SJSA1 (cell line): ENCODE measurements at regions not wholly inside any gene's neighbourhood (a gene's known extent, or its start where the extent isn't known, plus 50 kb on each side); places are given as distances from the start of the nearest gene placed in this dataset.
"Not testable (repeated sequence)": the region's sequence is repeated elsewhere in the genome, so short reads cannot be mapped to it uniquely, and the experiment has no call there.

Experiments
- DNase-seq, 2 experiments: peaks; one replicate each; pipeline ENCODE4 v3.0.0-alpha.2; 2015 to 2020; ENCODE audit warnings: low spot score in 2 of 2, low read depth in 1 of 2
- H3K27ac ChIP-seq: fragments of 250-450 bp; sonication (Bioruptor Pico); 2 replicates; pipeline ENCODE4 v1.5.1; 2020; ENCODE audit warnings: mild to moderate bottlenecking, moderate library complexity
- H3K27me3 ChIP-seq: fragments of 250-450 bp; sonication (Bioruptor Pico); replicated peaks from 2 replicates; pipeline ENCODE4 v1.5.1; 2020; ENCODE audit warnings: mild to moderate bottlenecking, moderate library complexity
- H3K36me3 ChIP-seq: fragments of 250-450 bp; sonication (Bioruptor Pico); 2 replicates; pipeline ENCODE4 v1.5.1; 2020; ENCODE audit warnings: mild to moderate bottlenecking
- H3K4me1 ChIP-seq: fragments of 250-450 bp; sonication (Bioruptor Pico); replicated peaks from 2 replicates; pipeline ENCODE4 v1.6.1; 2021; ENCODE audit warnings: mild to moderate bottlenecking
- H3K4me3 ChIP-seq: fragments of 250-450 bp; sonication (Bioruptor Pico); 2 replicates; pipeline ENCODE4 v1.5.1; 2020; ENCODE audit warnings: mild to moderate bottlenecking
- H3K9me3 ChIP-seq: fragments of 250-450 bp; sonication (Bioruptor Pico); replicated peaks from 2 replicates; pipeline ENCODE4 v1.5.1; 2020; ENCODE audit warnings: mild to moderate bottlenecking

- Histone ChIP-seq H3K4me1 (no peaks in the 10 kb centered on the region), H3K27ac (no peak overlapping the region), H3K36me3 (no peaks in the 10 kb centered on the region), H3K27me3 (peaks cover 8% of the 10 kb centered on the region; the same call in 1 of the 2 replicates), H3K4me3 (no peak overlapping the region), H3K9me3 (no peaks in the 10 kb centered on the region)
- no peak for DNase-seq
Measured at GRCh38 chr5:152063004-152063403, 138.4 kb upstream of the GLRA1 start.

DNA sequence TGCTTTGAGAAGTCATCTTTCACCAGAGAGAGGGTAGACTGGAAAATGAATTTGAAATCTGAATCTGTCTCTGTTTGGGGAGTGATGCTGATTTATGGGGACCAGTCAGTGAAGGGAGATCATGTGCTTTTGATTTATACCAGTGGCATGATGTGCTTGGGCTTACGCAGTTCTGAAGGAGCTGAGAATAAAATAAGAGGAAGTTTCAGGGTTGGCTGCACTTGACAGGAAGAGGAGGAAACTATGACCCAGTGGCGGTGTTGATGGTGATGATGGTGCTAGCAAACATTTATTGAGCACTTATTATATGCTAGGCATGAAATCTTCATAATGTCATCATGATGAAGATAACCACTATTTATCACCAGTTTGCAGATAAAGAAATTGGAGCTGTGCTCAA, 136.4 kb upstream of the GLRA1 start:
- Histone ChIP-seq H3K36me3 (no peaks in the 10 kb centered on the region), H3K4me1 (no peaks in the 10 kb centered on the region), H3K9me3 (no peaks in the 10 kb centered on the region), H3K27me3 (peaks cover 8% of the 10 kb centered on the region; the same call in 1 of the 2 replicates), H3K27ac (no peak overlapping the region), H3K4me3 (no peak overlapping the region)
- DNase-seq, result no peak

- H3K4me3 ChIP-seq, result no peak overlapping the region
- DNase-seq, result no peak
Measured at GRCh38 chr5:152058267-152058666, 133.6 kb upstream of the GLRA1 start.

GRCh38 chr5:152056931-152057330, 132.3 kb upstream of the GLRA1 start:
- H3K27ac ChIP-seq, result no peak overlapping the region
- H3K4me1 ChIP-seq, result no peaks in the 10 kb centered on the region
- H3K9me3 ChIP-seq, result no peaks in the 10 kb centered on the region
- H3K36me3 ChIP-seq, result no peaks in the 10 kb centered on the region
- H3K27me3 ChIP-seq, result 0 out of 2 replicates have a peak, but pooled peaks cover 8% of the 10 kb centered on the region
- DNase-seq, result no peak
- H3K4me3 ChIP-seq, result no peak overlapping the region

More at GRCh38 chr5:152058267-152058666, 133.6 kb upstream of the GLRA1 start:
- H3K9me3 ChIP-seq, result no peaks in the 10 kb centered on the region
- H3K27ac ChIP-seq, result no peak overlapping the region
- no peaks in the 10 kb centered on the region for H3K4me1 ChIP-seq
- no peaks in the 10 kb centered on the region for H3K36me3 ChIP-seq
- H3K27me3 ChIP-seq, result 0 out of 2 replicates have a peak, but pooled peaks cover 8% of the 10 kb centered on the region

GRCh38 chr5:152052470-152052869, 127.8 kb upstream of the GLRA1 start:
- no peak for DNase-seq
- Histone ChIP-seq H3K36me3 (no peaks in the 10 kb centered on the region), H3K27me3 (no peaks in the 10 kb centered on the region)

DNA sequence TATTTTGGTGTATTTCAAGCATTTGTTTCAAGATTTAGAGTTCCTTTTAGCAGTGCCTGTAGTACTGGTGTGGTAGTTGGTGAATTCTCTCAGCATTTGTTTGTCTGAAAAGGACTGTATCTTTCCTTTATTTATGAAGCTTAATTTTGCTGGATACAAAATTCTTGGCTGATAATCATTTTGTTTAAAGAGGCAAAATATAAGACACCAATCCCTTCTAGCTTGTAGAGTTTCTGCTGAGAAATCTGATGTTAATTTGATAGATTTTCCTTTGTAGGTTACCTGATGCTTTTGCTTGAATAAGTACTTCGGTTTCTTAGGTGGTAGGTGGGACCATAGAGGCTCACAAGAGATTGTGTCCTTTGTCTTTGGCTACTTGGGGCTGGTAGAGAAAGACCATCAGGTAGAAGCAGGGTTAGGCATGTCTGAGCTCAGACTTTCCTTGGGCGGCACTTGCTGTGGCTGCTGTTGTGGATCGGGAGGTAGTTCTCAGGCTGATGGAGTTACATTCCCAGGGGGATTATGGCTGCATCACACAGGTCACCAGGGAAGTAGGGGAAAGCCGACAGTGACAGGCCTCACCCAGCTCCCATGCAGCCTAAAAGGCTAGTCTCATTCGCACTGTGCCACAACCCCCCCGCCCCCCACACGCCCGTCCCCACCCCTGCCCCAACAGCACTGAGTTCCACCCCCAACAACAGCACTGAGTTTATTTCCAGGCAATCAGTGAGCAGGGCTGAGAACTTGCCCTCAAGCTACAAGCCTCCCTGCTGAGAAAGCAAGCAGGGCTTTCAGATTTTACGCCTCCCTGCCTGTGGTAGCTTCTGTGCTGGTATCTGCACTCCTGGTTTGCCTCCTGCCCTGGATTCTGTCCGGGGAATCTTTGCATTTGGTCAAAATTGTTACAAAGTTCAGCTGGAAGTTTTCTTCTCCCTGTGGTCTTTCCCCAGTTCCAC, 127.1 kb upstream of the GLRA1 start:
- no peaks in the 10 kb centered on the region for H3K36me3 ChIP-seq
- no peaks in the 10 kb centered on the region for H3K9me3 ChIP-seq
- no peak overlapping the region for H3K4me3 ChIP-seq
- no peak overlapping the region for H3K27ac ChIP-seq
- no peaks in the 10 kb centered on the region for H3K4me1 ChIP-seq
- no peaks in the 10 kb centered on the region for H3K27me3 ChIP-seq
- no peak for DNase-seq

More at GRCh38 chr5:152052470-152052869, 127.8 kb upstream of the GLRA1 start:
- no peaks in the 10 kb centered on the region for H3K9me3 ChIP-seq
- H3K27ac ChIP-seq, result no peak overlapping the region
- no peak overlapping the region for H3K4me3 ChIP-seq
- H3K4me1 ChIP-seq, result no peaks in the 10 kb centered on the region

GRCh38 chr5:152046361-152046760, 121.7 kb upstream of the GLRA1 start:
- Histone ChIP-seq H3K4me3 (no peak overlapping the region), H3K36me3 (no peaks in the 10 kb centered on the region), H3K4me1 (no peaks in the 10 kb centered on the region), H3K27ac (no peak overlapping the region), H3K27me3 (no peaks in the 10 kb centered on the region; the same call in 1 of the 2 replicates), H3K9me3 (0 out of 2 replicates have a peak, but pooled peaks cover 2% of the 10 kb centered on the region)
- DNase-seq, result no peak

DNA sequence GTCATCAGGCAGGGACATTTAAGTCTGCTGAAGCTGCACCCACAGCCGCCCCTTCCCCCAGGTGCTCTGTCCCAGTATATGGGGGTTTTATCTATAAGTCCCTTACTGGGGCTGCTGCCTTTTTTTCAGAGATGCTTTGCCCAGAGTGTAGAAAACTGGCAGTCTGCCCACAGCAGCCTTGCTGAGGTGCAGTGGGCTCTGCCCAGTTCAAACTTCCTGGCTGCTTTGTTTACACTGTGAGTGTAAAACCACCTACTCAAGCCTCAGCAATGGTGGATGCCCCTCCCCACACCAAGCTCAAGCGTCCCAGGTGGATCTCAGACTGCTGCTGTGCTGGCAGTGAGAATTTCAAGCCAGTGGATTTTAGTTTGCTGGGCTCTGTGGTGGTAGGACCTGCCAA, 114.2 kb upstream of the GLRA1 start:
- not testable (repeated sequence) for H3K36me3 ChIP-seq, H3K4me1 ChIP-seq, H3K27ac ChIP-seq, H3K4me3 ChIP-seq, H3K27me3 ChIP-seq, H3K9me3 ChIP-seq, DNase-seq

GRCh38 chr5:152026328-152027024, 101.8 kb upstream of the GLRA1 start:
- not testable (repeated sequence) for DNase-seq, H3K9me3 ChIP-seq, H3K27ac ChIP-seq, H3K4me3 ChIP-seq, H3K27me3 ChIP-seq, H3K36me3 ChIP-seq, H3K4me1 ChIP-seq

DNA sequence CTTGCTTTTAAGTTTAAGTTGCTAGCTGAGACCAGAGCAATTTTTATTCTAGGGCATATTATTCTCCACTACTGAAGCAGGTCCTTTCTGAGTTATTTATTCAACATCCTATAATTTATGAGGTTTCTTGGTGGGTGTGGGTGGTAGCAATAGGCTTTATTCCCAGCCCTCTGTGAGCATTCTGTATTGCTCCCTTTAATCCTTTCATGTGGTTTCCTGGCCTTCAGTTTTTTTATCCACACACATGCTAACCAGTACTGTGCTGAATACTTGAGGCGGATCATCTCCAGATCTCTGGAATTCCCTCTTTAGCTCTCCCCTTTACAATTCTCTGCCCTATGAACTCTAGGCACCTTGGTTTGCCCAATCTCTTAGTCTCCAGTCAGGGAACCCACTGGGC, 91.8 kb upstream of the GLRA1 start:
- Histone ChIP-seq H3K9me3 (no peaks in the 10 kb centered on the region), H3K36me3 (no peaks in the 10 kb centered on the region), H3K4me3 (no peak overlapping the region), H3K4me1 (no peaks in the 10 kb centered on the region), H3K27me3 (no peaks in the 10 kb centered on the region), H3K27ac (no peak overlapping the region)
- DNase-seq, result no peak

DNA sequence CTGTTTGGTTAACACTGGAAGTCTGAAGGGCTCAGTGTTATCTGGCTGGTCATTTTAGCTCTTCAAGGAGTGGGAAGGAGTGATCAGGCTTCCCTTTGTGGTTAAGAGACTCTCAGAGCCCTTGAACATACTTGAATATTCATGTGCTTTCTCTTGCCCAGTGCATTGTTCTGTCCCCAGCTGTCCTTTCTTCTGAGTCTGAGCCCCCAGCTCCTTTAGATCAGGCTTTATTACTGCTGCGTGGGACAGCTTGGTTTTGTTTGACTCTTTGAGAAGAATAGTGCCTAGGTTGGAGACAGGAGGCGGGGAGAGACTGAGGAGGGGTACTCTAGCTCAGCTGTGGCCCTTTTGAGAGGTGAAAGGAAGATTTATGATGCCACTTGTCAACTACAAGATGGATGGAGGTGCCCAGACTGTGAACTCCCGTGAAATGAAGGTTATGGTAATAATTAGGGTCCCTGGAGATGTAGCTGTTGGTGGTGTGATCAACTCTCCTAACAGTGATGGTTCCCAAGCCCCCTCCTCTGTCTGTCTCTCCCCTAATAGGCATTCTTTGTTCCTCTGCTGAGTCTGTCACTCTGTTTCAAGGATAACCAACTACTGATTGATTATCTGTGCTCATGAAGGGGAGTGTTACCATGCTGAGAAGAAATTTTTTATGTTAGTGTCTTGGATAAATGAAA, 83.1 kb upstream of the GLRA1 start:
- no peaks in the 10 kb centered on the region for H3K36me3 ChIP-seq
- no peak overlapping the region for H3K4me3 ChIP-seq
- H3K27ac ChIP-seq, result no peak overlapping the region
- no peaks in the 10 kb centered on the region for H3K9me3 ChIP-seq
- H3K4me1 ChIP-seq, result no peaks in the 10 kb centered on the region
- no peak for DNase-seq
- no peaks in the 10 kb centered on the region for H3K27me3 ChIP-seq

GRCh38 chr5:152004095-152004494, 79.4 kb upstream of the GLRA1 start:
- DNase-seq, result no peak
- no peaks in the 10 kb centered on the region; the same call in 1 of the 2 replicates for H3K27me3 ChIP-seq
- no peak overlapping the region for H3K27ac ChIP-seq
- H3K4me3 ChIP-seq, result no peak overlapping the region
- H3K36me3 ChIP-seq, result no peaks in the 10 kb centered on the region
- no peaks in the 10 kb centered on the region for H3K9me3 ChIP-seq
- no peaks in the 10 kb centered on the region for H3K4me1 ChIP-seq
